Activated B cell treated with CpG ODN at 0.5 μM for 24 hours (primary cell): ENCODE measurements at regions not wholly inside any gene's neighbourhood (a gene's known extent, or its start where the extent isn't known, plus 50 kb on each side); places are given as distances from the start of the nearest gene placed in this dataset.

Experiments used
- ATAC-seq: fragments of 200-7000 bp; cut with Tn5 transposase; one replicate; pipeline ENCODE4 v1.10.0; 2021; ENCODE audit warnings: low read depth, mild to moderate bottlenecking, moderate library complexity
- CTCF ChIA-PET: fragments of 350-600 bp; sonication (Branson Sonifier 250); formaldehyde crosslinking; loops from one replicate; lab custom pipeline; 2021; ENCODE audit warnings: antibody characterized with exemption; lab: Charles Lee
- POLR2A ChIA-PET: fragments of 350-600 bp; sonication (Branson Sonifier 250); formaldehyde crosslinking; loops from one replicate; lab custom pipeline; 2021; ENCODE audit warnings: antibody characterized with exemption; lab: Charles Lee
- DNase-seq: peaks from one replicate; pipeline ENCODE4 v3.0.0; 2022
- H3K27ac Mint-ChIP-seq: one replicate; pipeline ENCODE4 v1.8.0; 2020; ENCODE audit warnings: mixed read lengths
- H3K27me3 Mint-ChIP-seq: one replicate; pipeline ENCODE4 v1.8.0; 2021; ENCODE audit warnings: mixed read lengths
- H3K36me3 Mint-ChIP-seq: one replicate; pipeline ENCODE4 v1.8.0; 2021; ENCODE audit warnings: low read depth, mixed read lengths
- H3K4me1 Mint-ChIP-seq: one replicate; pipeline ENCODE4 v1.8.0; 2021; ENCODE audit warnings: mixed read lengths
- H3K4me3 Mint-ChIP-seq: one replicate; pipeline ENCODE4 v1.8.0; 2020; ENCODE audit warnings: mild to moderate bottlenecking, mixed read lengths
- H3K9me3 Mint-ChIP-seq: one replicate; pipeline ENCODE4 v1.8.0; 2020; ENCODE audit warnings: mixed read lengths
- CTCF ChIP-seq: fragments of 200-600 bp; IDR thresholded peaks from one replicate; pipeline ENCODE4 v1.8.0; 2022; ENCODE audit warnings: antibody characterized with exemption, mild to moderate bottlenecking
- intact Hi-C: fragments of 100-400 bp; cut with micrococcal nuclease; formaldehyde crosslinking; loops from one replicate; pipeline ENCODE4 v1.15.1; 2024

- POLR2A ChIA-PET = no interaction called here
- Mint-ChIP-seq H3K36me3 (no peaks in the 10 kb centered on the region), H3K9me3 (no peaks in the 10 kb centered on the region), H3K27ac (no peak overlapping the region), H3K4me3 (no peak overlapping the region), H3K27me3 (no peaks in the 10 kb centered on the region), H3K4me1 (no peaks in the 10 kb centered on the region)
- ATAC-seq = no peak
- CTCF ChIA-PET = no interaction called here
- DNase-seq = no peak
- intact Hi-C loops = no loop called here
- no peak for TF ChIP-seq CTCF
Observed at GRCh38 chr11:104394508-104394907, 230.6 kb upstream of the PDGFD start.

GRCh38 chr11:104390651-104391050 lies 226.7 kb upstream of the PDGFD start:
- H3K4me3 Mint-ChIP-seq = no peak overlapping the region
- CTCF ChIA-PET = no interaction called here

GRCh38 chr11:104385884-104386283 lies 221.9 kb upstream of the PDGFD start:
- no peaks in the 10 kb centered on the region for H3K36me3 Mint-ChIP-seq
- no peak for DNase-seq
- no peak overlapping the region for H3K27ac Mint-ChIP-seq
- POLR2A ChIA-PET = no interaction called here
- H3K4me1 Mint-ChIP-seq = no peaks in the 10 kb centered on the region
- no peak for TF ChIP-seq CTCF
- no peaks in the 10 kb centered on the region for H3K9me3 Mint-ChIP-seq
- intact Hi-C loops = no loop called here
- CTCF ChIA-PET = no interaction called here
- no peak overlapping the region for H3K4me3 Mint-ChIP-seq
- no peaks in the 10 kb centered on the region for H3K27me3 Mint-ChIP-seq
- ATAC-seq = no peak

More at GRCh38 chr11:104390651-104391050, 226.7 kb upstream of the PDGFD start:
- no peak for TF ChIP-seq CTCF
- Mint-ChIP-seq H3K27me3 (no peaks in the 10 kb centered on the region), H3K27ac (no peak overlapping the region), H3K4me1 (no peaks in the 10 kb centered on the region), H3K36me3 (no peaks in the 10 kb centered on the region), H3K9me3 (no peaks in the 10 kb centered on the region)
- DNase-seq = no peak
- POLR2A ChIA-PET = no interaction called here
- intact Hi-C loops = no loop called here
- ATAC-seq = no peak

- TF ChIP-seq CTCF = no peak
- Mint-ChIP-seq H3K27ac (no peak overlapping the region), H3K4me3 (no peak overlapping the region), H3K4me1 (no peaks in the 10 kb centered on the region), H3K27me3 (no peaks in the 10 kb centered on the region), H3K9me3 (no peaks in the 10 kb centered on the region), H3K36me3 (no peaks in the 10 kb centered on the region)
- DNase-seq = no peak
- intact Hi-C loops = no loop called here
- ChIA-PET POLR2A (no interaction called here), CTCF (no interaction called here)
- ATAC-seq = no peak
Observed at GRCh38 chr11:104380358-104380757, 216.4 kb upstream of the PDGFD start.

- Mint-ChIP-seq H3K27ac (no peak overlapping the region), H3K27me3 (no peaks in the 10 kb centered on the region), H3K4me3 (no peak overlapping the region), H3K4me1 (peaks cover 6% of the 10 kb centered on the region), H3K36me3 (no peaks in the 10 kb centered on the region), H3K9me3 (peaks cover 7% of the 10 kb centered on the region)
- no peak for TF ChIP-seq CTCF
- ChIA-PET POLR2A (no interaction called here), CTCF (no interaction called here)
- intact Hi-C loops = no loop called here
- ATAC-seq (no peak), DNase-seq (no peak)
Observed at GRCh38 chr11:104372111-104372510, 208.2 kb upstream of the PDGFD start.
